ENCODE measurements at regions not wholly inside any gene's neighbourhood (a gene's known extent, or its start where the extent isn't known, plus 50 kb on each side); places are given as distances from the start of the nearest gene placed in this dataset.

- no peak for TF ChIP-seq EZH2 (IDR thresholded peaks at IDR 0.05)
- no peak for TF ChIP-seq FOXP2 (optimal IDR thresholded peaks at IDR 0.05; ENCODE audit: control extremely low read depth, extremely low read length, insufficient read depth)
- TF ChIP-seq POLR2AphosphoS5 (IDR thresholded peaks at IDR 0.05; ENCODE audit: borderline replicate concordance, low read depth, low read length): no peak
Observed at GRCh38 chr2:23023722-23024121, 361.3 kb upstream of the KLHL29 start.

Measured in SK-N-MC (cell line).